GM20000 (cell line): ENCODE measurements at regions not wholly inside any gene's neighbourhood (a gene's known extent, or its start where the extent isn't known, plus 50 kb on each side); places are given as distances from the start of the nearest gene placed in this dataset.

Experiments used
- DNase-seq: peaks from one replicate; pipeline ENCODE4 v3.0.0; 2012; ENCODE audit warnings: low spot score
- TF ChIP-seq, protein P1 (sequence below): IDR thresholded peaks from 2 replicates; pipeline ENCODE4 v1.5.1; 2012; ENCODE audit warnings: mild to moderate bottlenecking, control low read depth; ENCODE audit errors: extremely low read depth, missing control alignments

DNA sequence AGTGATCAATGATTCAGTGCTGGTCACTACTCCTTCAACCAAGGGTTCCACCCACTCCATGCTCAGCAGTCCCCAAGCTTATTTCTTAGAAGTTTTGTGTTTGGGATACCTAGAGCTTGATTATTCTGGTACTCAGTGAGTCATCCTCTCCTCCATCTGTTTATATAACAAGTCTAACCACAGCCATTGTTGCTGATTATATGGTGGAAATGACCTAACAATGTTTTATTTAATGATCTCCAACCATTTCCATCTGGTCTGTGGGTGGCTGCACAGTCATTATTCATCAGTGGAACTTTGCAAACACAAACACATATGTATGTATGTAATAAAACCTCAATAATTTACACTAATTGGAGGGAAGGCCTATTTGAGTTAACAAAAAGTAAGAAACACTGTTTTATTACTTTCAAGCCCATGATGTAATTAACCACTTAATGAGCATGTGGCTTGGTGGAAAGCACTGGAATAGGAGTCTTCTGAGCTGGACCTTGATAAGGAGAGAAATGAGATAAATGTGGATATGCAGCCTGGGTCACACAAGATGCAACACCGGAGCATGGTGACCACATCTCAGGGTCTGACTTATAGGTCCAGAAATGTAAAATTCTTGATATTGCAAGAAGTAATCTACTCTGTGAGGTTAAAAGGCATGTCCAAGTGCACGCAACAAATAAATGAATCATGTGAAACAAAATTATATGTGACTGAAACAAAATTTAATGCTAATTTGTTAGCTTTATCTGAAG, 99.0 kb upstream of the WLS start:
- TF ChIP-seq, protein P1, sequence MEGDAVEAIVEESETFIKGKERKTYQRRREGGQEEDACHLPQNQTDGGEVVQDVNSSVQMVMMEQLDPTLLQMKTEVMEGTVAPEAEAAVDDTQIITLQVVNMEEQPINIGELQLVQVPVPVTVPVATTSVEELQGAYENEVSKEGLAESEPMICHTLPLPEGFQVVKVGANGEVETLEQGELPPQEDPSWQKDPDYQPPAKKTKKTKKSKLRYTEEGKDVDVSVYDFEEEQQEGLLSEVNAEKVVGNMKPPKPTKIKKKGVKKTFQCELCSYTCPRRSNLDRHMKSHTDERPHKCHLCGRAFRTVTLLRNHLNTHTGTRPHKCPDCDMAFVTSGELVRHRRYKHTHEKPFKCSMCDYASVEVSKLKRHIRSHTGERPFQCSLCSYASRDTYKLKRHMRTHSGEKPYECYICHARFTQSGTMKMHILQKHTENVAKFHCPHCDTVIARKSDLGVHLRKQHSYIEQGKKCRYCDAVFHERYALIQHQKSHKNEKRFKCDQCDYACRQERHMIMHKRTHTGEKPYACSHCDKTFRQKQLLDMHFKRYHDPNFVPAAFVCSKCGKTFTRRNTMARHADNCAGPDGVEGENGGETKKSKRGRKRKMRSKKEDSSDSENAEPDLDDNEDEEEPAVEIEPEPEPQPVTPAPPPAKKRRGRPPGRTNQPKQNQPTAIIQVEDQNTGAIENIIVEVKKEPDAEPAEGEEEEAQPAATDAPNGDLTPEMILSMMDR, result no peak
- no peak for DNase-seq

DNA sequence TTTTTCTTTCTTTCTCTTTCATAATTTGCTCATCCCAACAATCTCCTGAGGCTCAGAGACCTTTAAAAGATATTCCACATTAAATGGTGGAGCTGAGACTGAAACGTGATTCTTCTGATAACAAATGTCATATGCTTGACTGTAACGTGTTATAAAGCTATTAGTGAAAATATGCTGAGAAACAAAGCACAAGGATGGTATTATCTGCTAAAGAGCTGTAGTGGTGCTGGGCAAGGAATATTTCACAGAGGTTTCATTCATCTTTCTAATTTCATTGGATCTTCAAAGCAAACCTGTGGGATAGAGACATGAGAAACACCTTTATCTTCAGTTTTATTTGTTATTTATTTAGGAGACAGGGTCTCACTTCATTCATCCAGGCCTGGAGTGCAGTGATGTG, 98.1 kb upstream of the WLS start:
- DNase-seq, result no peak
- TF ChIP-seq, protein P1, result no peak

DNA sequence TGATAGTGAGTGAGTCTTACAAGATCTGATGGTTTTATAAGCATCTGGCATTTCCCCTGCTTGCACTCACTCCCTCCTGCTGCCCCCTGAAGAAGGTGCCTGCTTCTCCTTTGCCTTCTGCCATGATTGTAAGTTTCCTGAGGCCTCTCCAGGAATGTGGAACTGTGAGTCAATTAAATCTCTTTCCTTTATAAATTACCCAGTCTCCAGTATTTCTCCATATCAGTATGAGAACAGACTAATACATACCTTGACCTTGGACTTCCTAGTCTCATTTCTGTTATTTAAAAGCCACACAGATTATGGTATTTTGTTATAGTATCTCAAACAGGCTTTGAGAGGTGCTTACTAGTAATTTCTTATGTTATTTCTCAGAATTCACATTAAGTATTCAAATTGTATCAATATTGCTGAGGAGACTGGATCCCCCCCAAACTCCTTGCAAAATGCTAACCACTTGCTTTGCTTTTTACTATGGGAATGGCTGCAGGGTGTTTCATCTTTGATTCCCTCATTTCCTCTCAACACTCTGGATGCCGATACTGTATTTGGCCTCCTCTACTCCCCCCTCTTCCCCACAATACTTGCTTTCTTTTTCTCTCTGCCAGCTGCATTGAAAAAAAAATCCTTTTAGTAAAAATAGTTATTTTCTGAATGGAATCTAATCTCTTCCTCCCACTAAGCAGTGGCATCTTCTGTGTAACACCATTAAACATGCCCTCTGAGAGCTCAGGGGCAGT, 96.9 kb upstream of the WLS start:
- TF ChIP-seq, protein P1, result no peak
- DNase-seq, result no peak

DNA sequence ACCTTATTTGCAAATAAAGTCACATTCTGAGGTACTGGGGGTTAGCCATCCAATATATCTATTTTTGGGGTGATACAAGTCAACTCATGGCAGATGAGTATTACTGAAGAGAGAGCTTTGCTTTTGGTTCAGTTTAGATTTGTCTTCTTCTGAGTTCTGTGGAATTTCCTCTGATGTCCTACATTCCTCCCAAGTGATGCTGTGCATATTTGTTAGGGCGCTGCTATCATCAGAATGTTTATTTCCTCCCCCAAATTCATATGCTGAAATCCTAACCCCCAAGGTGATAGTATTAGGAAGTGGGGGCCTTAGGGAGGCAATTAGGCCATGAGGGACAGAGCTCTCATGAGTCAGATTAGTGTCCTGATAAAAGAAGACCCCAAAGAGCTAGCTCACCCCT, 96.2 kb upstream of the WLS start:
- no peak for DNase-seq
- TF ChIP-seq, protein P1, result no peak

DNA sequence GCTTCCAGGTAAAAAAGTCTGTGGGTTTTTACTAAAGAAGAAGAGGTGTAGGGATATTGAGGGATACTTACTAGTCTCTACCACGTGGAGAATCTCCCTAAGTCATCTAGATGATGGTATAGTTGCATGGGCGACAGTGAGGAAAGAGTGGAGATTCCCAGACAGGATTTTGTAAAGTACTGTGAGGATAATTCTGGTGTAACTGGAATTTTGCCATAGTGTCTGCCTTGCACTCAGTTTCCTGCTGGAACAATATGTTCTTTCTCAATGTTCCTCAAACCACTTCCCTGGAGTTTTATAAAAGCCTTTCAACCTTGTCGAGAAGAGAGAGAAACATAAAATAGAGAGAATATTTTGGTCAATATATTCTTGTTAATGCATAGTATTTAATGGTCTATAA, 95.1 kb upstream of the WLS start:
- no peak for DNase-seq
- TF ChIP-seq, protein P1, result no peak

DNA sequence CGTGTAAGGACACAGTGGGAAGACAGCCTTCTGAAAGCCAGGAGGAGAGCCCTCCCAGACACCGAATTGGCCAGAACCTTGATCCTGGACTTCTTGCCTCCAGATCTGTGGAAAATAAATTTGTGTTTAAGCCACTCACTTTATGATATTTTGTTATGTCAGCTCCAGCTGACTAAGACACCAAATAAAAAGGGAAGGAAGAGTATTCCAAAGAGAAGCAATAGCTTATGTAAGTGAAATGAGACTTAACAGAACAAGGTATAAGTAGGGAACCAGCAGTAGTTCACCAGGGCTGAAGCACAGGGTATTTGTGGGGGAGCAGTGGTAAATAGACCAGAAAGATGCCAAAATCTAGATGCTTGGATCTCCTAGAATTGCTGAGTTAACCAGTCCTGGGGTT, 94.2 kb upstream of the WLS start:
- no peak for DNase-seq

DNA sequence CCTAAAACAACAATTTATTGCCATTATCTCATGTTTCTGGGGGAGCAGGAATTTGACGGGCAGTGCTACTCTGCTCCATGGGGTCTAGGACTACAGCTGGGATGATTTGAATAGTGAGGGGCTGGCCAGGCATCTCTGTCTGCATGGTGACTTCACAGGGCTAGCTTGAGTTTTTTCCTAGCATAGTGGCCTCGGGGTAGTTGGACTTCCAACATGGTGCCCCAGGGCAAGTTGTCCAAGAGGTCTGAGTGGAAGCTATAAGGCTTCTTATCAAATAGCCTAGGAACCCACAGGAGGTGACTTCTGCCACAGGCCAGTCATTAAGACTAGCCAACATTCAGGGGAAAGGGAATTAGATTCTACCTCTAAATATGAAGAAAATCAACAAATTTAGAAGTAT, 92.0 kb upstream of the WLS start:
- TF ChIP-seq, protein P1, result no peak
- no peak for DNase-seq

More for the DNA sequence above, 94.2 kb upstream of the WLS start:
- TF ChIP-seq, protein P1, result no peak
